ENCODE measurements at regions not wholly inside any gene's neighbourhood (a gene's known extent, or its start where the extent isn't known, plus 50 kb on each side); places are given as distances from the start of the nearest gene placed in this dataset.

DNA sequence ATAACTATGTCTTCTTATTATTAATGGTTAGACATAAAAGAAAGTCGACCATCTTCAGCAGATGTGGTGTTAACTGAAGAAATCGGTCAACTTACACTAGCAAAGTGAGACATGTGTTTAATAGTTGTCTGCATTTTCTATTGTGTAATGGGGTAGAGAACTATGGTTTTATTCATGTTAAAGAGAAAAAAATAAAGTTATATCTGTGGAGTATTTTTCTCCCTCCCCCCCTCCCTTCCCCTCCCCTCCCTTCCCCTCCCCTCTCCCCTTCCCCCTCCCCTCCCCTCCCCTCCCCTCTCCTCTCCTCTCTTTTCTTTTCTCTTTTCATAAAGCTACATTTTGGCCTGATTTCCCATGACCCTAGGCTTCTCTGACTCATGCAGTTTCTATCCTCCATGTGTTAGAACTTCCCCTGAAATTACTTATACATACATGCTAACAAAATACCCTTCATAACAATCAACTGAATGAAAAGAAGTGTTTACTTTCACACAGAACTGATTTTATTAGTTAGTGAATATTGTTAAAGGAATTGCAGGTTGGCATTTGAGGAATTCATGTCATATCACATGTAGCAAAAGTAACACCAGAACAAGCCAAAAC, 1431.0 kb upstream of the ATXN8OS start:
- TF ChIP-seq, protein P1, sequence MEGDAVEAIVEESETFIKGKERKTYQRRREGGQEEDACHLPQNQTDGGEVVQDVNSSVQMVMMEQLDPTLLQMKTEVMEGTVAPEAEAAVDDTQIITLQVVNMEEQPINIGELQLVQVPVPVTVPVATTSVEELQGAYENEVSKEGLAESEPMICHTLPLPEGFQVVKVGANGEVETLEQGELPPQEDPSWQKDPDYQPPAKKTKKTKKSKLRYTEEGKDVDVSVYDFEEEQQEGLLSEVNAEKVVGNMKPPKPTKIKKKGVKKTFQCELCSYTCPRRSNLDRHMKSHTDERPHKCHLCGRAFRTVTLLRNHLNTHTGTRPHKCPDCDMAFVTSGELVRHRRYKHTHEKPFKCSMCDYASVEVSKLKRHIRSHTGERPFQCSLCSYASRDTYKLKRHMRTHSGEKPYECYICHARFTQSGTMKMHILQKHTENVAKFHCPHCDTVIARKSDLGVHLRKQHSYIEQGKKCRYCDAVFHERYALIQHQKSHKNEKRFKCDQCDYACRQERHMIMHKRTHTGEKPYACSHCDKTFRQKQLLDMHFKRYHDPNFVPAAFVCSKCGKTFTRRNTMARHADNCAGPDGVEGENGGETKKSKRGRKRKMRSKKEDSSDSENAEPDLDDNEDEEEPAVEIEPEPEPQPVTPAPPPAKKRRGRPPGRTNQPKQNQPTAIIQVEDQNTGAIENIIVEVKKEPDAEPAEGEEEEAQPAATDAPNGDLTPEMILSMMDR (IDR thresholded peaks at IDR 0.05): no peak
- no peak for TF ChIP-seq POLR2AphosphoS5 (IDR thresholded peaks at IDR 0.05; ENCODE audit: low read depth, low read length)
